ENCODE measurements at regions not wholly inside any gene's neighbourhood (a gene's known extent, or its start where the extent isn't known, plus 50 kb on each side); places are given as distances from the start of the nearest gene placed in this dataset.

GRCh38 chr6:93964321-93964720 lies 545.0 kb upstream of the EPHA7 start:
- DNase-seq: no peak

- peak in 1 of 51 donors; percentile 4 for DNase-seq
Observed at GRCh38 chr6:93962566-93962965, 543.2 kb upstream of the EPHA7 start.

GRCh38 chr6:93954584-93954983 lies 535.2 kb upstream of the EPHA7 start:
- DNase-seq: no peak

GRCh38 chr6:93943661-93944060 lies 524.3 kb upstream of the EPHA7 start:
- DNase-seq: no peak

GRCh38 chr6:93940381-93940780 lies 521.0 kb upstream of the EPHA7 start:
- no peak for DNase-seq

GRCh38 chr6:93932175-93932574 lies 512.8 kb upstream of the EPHA7 start:
- no peak for DNase-seq

GRCh38 chr6:93927731-93928130 lies 508.4 kb upstream of the EPHA7 start:
- no peak for DNase-seq

GRCh38 chr6:93919365-93919764 lies 500.0 kb upstream of the EPHA7 start:
- no peak for DNase-seq

GRCh38 chr6:93918258-93918657 lies 498.9 kb upstream of the EPHA7 start:
- no peak for DNase-seq

- no peak for DNase-seq
Observed at GRCh38 chr6:93917216-93917615, 497.9 kb upstream of the EPHA7 start.

- DNase-seq: no peak
Observed at GRCh38 chr6:93916716-93917115, 497.4 kb upstream of the EPHA7 start.

- DNase-seq: no peak
Observed at GRCh38 chr6:93915961-93916360, 496.6 kb upstream of the EPHA7 start.

GRCh38 chr6:93902517-93902916 lies 483.2 kb upstream of the EPHA7 start:
- no peak for DNase-seq

- no peak for DNase-seq
Observed at GRCh38 chr6:93900142-93900541, 480.8 kb upstream of the EPHA7 start.

- DNase-seq: no peak
Observed at GRCh38 chr6:93896081-93896480, 476.7 kb upstream of the EPHA7 start.

GRCh38 chr6:93894521-93894920 lies 475.2 kb upstream of the EPHA7 start:
- DNase-seq: no peak

GRCh38 chr6:93889713-93890112 lies 470.4 kb upstream of the EPHA7 start:
- DNase-seq: no peak

GRCh38 chr6:93886416-93886815 lies 467.1 kb upstream of the EPHA7 start:
- DNase-seq: no peak

GRCh38 chr6:93859971-93860370 lies 440.6 kb upstream of the EPHA7 start:
- no peak for DNase-seq

GRCh38 chr6:93858213-93858612 lies 438.9 kb upstream of the EPHA7 start:
- DNase-seq: no peak

GRCh38 chr6:93849857-93850256 lies 430.5 kb upstream of the EPHA7 start:
- no peak for DNase-seq

- DNase-seq: peak in 1 of 51 donors; percentile 0
Observed at GRCh38 chr6:93848031-93848742, 428.8 kb upstream of the EPHA7 start.

GRCh38 chr6:93842178-93842577 lies 422.8 kb upstream of the EPHA7 start:
- no peak for DNase-seq

Data from hypothalamus (tissue), 51 donors.